ENCODE measurements at regions not wholly inside any gene's neighbourhood (a gene's known extent, or its start where the extent isn't known, plus 50 kb on each side); places are given as distances from the start of the nearest gene placed in this dataset.

DNA sequence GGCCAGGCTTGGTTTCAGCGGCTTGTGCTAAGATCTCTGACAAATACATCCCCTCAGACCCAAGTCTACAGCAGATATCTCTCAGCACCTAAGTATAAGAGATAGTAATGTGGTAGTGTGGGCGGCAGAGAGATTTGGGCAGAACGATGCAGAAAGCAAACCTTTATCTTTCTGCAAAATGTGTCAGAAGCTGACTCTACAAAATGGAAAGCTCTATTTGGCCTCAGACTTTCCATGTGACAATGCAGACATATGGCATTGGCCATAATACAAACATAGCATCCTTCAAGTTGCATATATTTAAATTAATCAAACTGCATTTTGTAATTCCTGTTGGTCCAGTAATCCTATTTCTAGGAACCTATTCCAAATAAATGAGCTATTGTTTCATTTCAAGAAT, 102.5 kb upstream of the RAI14 start:
- no peak overlapping the region for H3K4me2 ChIP-seq (ENCODE audit: insufficient read depth, low read length)
- POLR2A ChIA-PET: no interaction called here
- H3K27me3 ChIP-seq (ENCODE audit: control insufficient read depth in 2 of 2, insufficient read depth in 2 of 2, low read length in 2 of 2): no peaks in the 10 kb centered on the region
- H4K20me1 ChIP-seq (replicated peaks; ENCODE audit: control insufficient read depth, extremely low read depth, insufficient read depth, low read length): no peaks in the 10 kb centered on the region
- dilution Hi-C loops (cut with MboI; ENCODE audit: extremely low pct_ligation_motif_present, low sequenced_read_pairs): no loop called here
- TF ChIP-seq MYC (IDR thresholded peaks at IDR 0.05; ENCODE audit: low read depth, low read length) (no peak), POLR2A (IDR thresholded peaks at IDR 0.05; ENCODE audit: low read depth, low read length) (no peak), EZH2 (IDR thresholded peaks at IDR 0.05; ENCODE audit: borderline replicate concordance, low read depth, low read length, severe bottlenecking) (no peak), GATA2 (IDR thresholded peaks at IDR 0.05; ENCODE audit: insufficient read depth, insufficient read length, low read depth, low read length) (no peak)
- TF ChIP-seq, protein P1, sequence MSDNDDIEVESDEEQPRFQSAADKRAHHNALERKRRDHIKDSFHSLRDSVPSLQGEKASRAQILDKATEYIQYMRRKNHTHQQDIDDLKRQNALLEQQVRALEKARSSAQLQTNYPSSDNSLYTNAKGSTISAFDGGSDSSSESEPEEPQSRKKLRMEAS (IDR thresholded peaks at IDR 0.05; ENCODE audit: insufficient read depth, insufficient read length): no peak
- TF ChIP-seq, protein P2, sequence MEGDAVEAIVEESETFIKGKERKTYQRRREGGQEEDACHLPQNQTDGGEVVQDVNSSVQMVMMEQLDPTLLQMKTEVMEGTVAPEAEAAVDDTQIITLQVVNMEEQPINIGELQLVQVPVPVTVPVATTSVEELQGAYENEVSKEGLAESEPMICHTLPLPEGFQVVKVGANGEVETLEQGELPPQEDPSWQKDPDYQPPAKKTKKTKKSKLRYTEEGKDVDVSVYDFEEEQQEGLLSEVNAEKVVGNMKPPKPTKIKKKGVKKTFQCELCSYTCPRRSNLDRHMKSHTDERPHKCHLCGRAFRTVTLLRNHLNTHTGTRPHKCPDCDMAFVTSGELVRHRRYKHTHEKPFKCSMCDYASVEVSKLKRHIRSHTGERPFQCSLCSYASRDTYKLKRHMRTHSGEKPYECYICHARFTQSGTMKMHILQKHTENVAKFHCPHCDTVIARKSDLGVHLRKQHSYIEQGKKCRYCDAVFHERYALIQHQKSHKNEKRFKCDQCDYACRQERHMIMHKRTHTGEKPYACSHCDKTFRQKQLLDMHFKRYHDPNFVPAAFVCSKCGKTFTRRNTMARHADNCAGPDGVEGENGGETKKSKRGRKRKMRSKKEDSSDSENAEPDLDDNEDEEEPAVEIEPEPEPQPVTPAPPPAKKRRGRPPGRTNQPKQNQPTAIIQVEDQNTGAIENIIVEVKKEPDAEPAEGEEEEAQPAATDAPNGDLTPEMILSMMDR (IDR thresholded peaks at IDR 0.05; ENCODE audit: extremely low read depth in 1 of 2, insufficient read depth in 1 of 2, low read depth in 1 of 2, low read length in 2 of 2): no peak
- no peaks in the 10 kb centered on the region for H3K36me3 ChIP-seq (ENCODE audit: control insufficient read depth in 2 of 2, extremely low read depth in 1 of 2, insufficient read depth in 2 of 2, low read length in 2 of 2)
- H2AFZ ChIP-seq (ENCODE audit: low read depth, low read length): no peak overlapping the region
- H3K4me3 ChIP-seq (replicated peaks in 1 of 3; ENCODE audit: insufficient read depth in 1 of 3, low read depth in 1 of 3, low read length in 3 of 3): no peak overlapping the region
- CTCF ChIA-PET: interaction anchor here (0.6 to 1.6 kb wide), 6 partner anchors 9 to 236 kb away, joined by 3 to 7 read pairs (median 3); no protein-coding TSS in a partner anchor
- no peak overlapping the region for H3K27ac ChIP-seq (ENCODE audit: insufficient read depth, low read depth, low read length)
- no peaks in the 10 kb centered on the region for H3K79me2 ChIP-seq (ENCODE audit: control insufficient read depth, insufficient read depth, low read length)
- no peak for DNase-seq (ENCODE audit: low read depth, low spot score)
- intact Hi-C loops (cut with micrococcal nuclease): no loop called here
- no peaks in the 10 kb centered on the region for H3K4me1 ChIP-seq (ENCODE audit: control insufficient read depth, extremely low read depth, insufficient read depth, low read length)
- BruUV-seq (replicated peaks): no TSS peak
- H3K9me1 ChIP-seq (replicated peaks; ENCODE audit: control insufficient read depth, extremely low read depth, insufficient read depth, low read length): no peaks in the 10 kb centered on the region
- peak; percentile 42 for FAIRE-seq
- no peaks in the 10 kb centered on the region for H3K9me3 ChIP-seq (replicated peaks; ENCODE audit: control insufficient read depth, insufficient read depth, low read length)
- H3K9ac ChIP-seq (replicated peaks; ENCODE audit: extremely low read depth, insufficient read depth, low read length): no peak overlapping the region

DNA sequence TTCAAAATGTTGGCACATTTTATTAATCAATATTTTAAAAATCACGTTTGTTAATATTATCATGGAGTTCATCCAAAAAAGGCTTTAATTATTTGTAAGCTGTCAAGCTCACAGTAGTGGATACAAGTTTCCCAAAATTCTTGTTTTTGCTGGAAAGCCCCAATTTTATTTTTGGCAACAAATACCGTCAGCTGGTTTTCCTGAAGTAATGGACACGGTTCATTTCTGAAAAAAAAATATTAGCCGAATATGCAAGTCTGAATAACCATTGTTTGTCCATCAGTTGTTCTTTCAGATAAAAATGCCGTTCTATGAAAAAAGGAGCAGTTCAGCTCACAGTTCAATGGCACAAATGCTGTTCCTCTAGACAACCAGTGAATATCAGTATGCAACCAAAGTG, 101.5 kb upstream of the RAI14 start:
- no peak for TF ChIP-seq FOS (IDR thresholded peaks at IDR 0.05; ENCODE audit: borderline replicate concordance, insufficient read depth, low read length)
- TF ChIP-seq POLR2AphosphoS5 (IDR thresholded peaks at IDR 0.05; ENCODE audit: insufficient read depth, low read depth, low read length): no peak
- TF ChIP-seq EZH2 (IDR thresholded peaks at IDR 0.05; ENCODE audit: borderline replicate concordance, low read depth, low read length, severe bottlenecking): no peak
- TF ChIP-seq MYC (IDR thresholded peaks at IDR 0.05; ENCODE audit: low read depth, low read length): no peak
- no peak for TF ChIP-seq JUN (IDR thresholded peaks at IDR 0.05; ENCODE audit: borderline replicate concordance, insufficient read depth, insufficient read length, low read depth)
- TF ChIP-seq, protein P1 (IDR thresholded peaks at IDR 0.05; ENCODE audit: insufficient read depth, insufficient read length): no peak
- TF ChIP-seq, protein P2 (IDR thresholded peaks at IDR 0.05; ENCODE audit: extremely low read depth in 1 of 2, insufficient read depth in 1 of 2, low read depth in 1 of 2, low read length in 2 of 2): no peak
- TF ChIP-seq POLR2A (IDR thresholded peaks at IDR 0.05; ENCODE audit: low read depth, low read length): no peak
- no peak for TF ChIP-seq GATA2 (IDR thresholded peaks at IDR 0.05; ENCODE audit: insufficient read depth, insufficient read length, low read depth, low read length)
- no peaks in the 10 kb centered on the region for H3K36me3 ChIP-seq (ENCODE audit: control insufficient read depth in 2 of 2, extremely low read depth in 1 of 2, insufficient read depth in 2 of 2, low read length in 2 of 2)
- dilution Hi-C loops (cut with MboI; ENCODE audit: extremely low pct_ligation_motif_present, low sequenced_read_pairs): no loop called here
- H3K9me3 ChIP-seq (replicated peaks; ENCODE audit: control insufficient read depth, insufficient read depth, low read length): no peaks in the 10 kb centered on the region
- H3K4me1 ChIP-seq (ENCODE audit: control insufficient read depth, extremely low read depth, insufficient read depth, low read length): no peaks in the 10 kb centered on the region
- DNase-seq (ENCODE audit: low read depth, low spot score) (no peak), FAIRE-seq (no peak)
- no peaks in the 10 kb centered on the region for H4K20me1 ChIP-seq (replicated peaks; ENCODE audit: control insufficient read depth, extremely low read depth, insufficient read depth, low read length)
- no peaks in the 10 kb centered on the region for H3K79me2 ChIP-seq (ENCODE audit: control insufficient read depth, insufficient read depth, low read length)
- no peak overlapping the region for H2AFZ ChIP-seq (ENCODE audit: low read depth, low read length)
- H3K27ac ChIP-seq (ENCODE audit: insufficient read depth, low read depth, low read length): no peak overlapping the region
- no peak overlapping the region for H3K4me2 ChIP-seq (ENCODE audit: insufficient read depth, low read length)
- no peaks in the 10 kb centered on the region for H3K27me3 ChIP-seq (ENCODE audit: control insufficient read depth in 2 of 2, insufficient read depth in 2 of 2, low read length in 2 of 2)
- no peak overlapping the region for H3K4me3 ChIP-seq (replicated peaks in 1 of 3; ENCODE audit: insufficient read depth in 1 of 3, low read depth in 1 of 3, low read length in 3 of 3)
- intact Hi-C loops (cut with micrococcal nuclease): no loop called here
- ChIA-PET POLR2A (no interaction called here), CTCF (interaction anchor here (1.2 kb wide), 1 partner anchor 11 kb away, joined by 3 read pairs; no protein-coding TSS in a partner anchor)
- H3K9ac ChIP-seq (replicated peaks; ENCODE audit: extremely low read depth, insufficient read depth, low read length): no peak overlapping the region
- BruUV-seq (replicated peaks): no TSS peak
- no peaks in the 10 kb centered on the region for H3K9me1 ChIP-seq (replicated peaks; ENCODE audit: control insufficient read depth, extremely low read depth, insufficient read depth, low read length)
